HepG2 (cell line): ENCODE measurements at regions not wholly inside any gene's neighbourhood (a gene's known extent, or its start where the extent isn't known, plus 50 kb on each side); places are given as distances from the start of the nearest gene placed in this dataset.

Experiments
- FOXA1 ChIP-seq, 2 experiments: fragments of 450-650 bp in 1 of 2; sonication (generic) in 1 of 2; formaldehyde crosslinking in 1 of 2; IDR thresholded peaks; 2 replicates each; pipeline versions ENCODE4 v1.4.0 to v1.6.1; 2016 to 2020; ENCODE audit warnings: missing genetic modification reagents in 1 of 2
- GABPB1 ChIP-seq: IDR thresholded peaks from 2 replicates; pipeline ENCODE4 v1.6.1; 2016; ENCODE audit warnings: mild to moderate bottlenecking, missing genetic modification reagents, moderate library complexity, missing compliant biosample characterization
- HDAC1 ChIP-seq: sonication (generic); formaldehyde crosslinking; IDR thresholded peaks from 2 replicates; pipeline ENCODE4 v1.5.1; 2020; ENCODE audit warnings: mild to moderate bottlenecking, missing genetic modification reagents
- HHEX ChIP-seq: IDR thresholded peaks from 2 replicates; pipeline ENCODE4 v1.6.1; 2016; ENCODE audit warnings: control low read depth
- HMG20B ChIP-seq: conservative IDR thresholded peaks from 2 replicates; pipeline ENCODE4 v1.6.1; 2016; ENCODE audit warnings: missing genetic modification reagents, missing compliant biosample characterization
- KDM1A ChIP-seq: IDR thresholded peaks from 2 replicates; pipeline ENCODE4 v1.6.1; 2016; ENCODE audit warnings: missing compliant biosample characterization
- NAIF1 ChIP-seq: sonication (generic); formaldehyde crosslinking; IDR thresholded peaks from 2 replicates; pipeline ENCODE4 v1.5.0; 2020; ENCODE audit warnings: mild to moderate bottlenecking, missing genetic modification reagents, borderline replicate concordance
- NFE2 ChIP-seq: sonication (generic); formaldehyde crosslinking; IDR thresholded peaks from 2 replicates; pipeline ENCODE4 v1.4.0; 2020; ENCODE audit warnings: missing genetic modification reagents
- RFX3 ChIP-seq: IDR thresholded peaks from 2 replicates; pipeline ENCODE4 v1.6.1; 2016; ENCODE audit warnings: missing biosample characterization, missing genetic modification reagents
- RXRB ChIP-seq: IDR thresholded peaks from 2 replicates; pipeline ENCODE4 v1.6.1; 2016; ENCODE audit warnings: borderline replicate concordance, missing genetic modification reagents, missing compliant biosample characterization
- SALL1 ChIP-seq: sonication (generic); formaldehyde crosslinking; IDR thresholded peaks from 2 replicates; pipeline ENCODE4 v1.8.0; 2022; ENCODE audit warnings: mild to moderate bottlenecking, missing genetic modification reagents
- SKI ChIP-seq: fragments of 450-650 bp; IDR thresholded peaks from one replicate; pipeline ENCODE4 v1.6.1; 2018; ENCODE audit warnings: mild to moderate bottlenecking; ENCODE audit not compliant: partially characterized antibody
- SNAPC2 ChIP-seq: sonication (generic); formaldehyde crosslinking; IDR thresholded peaks from 2 replicates; pipeline ENCODE4 v1.8.1; 2022; ENCODE audit warnings: mild to moderate bottlenecking, missing genetic modification reagents
- TRIM24 ChIP-seq: sonication (generic); formaldehyde crosslinking; IDR thresholded peaks from 2 replicates; pipeline ENCODE4 v1.8.0; 2022; ENCODE audit warnings: mild to moderate bottlenecking, missing genetic modification reagents
- ZIK1 ChIP-seq: sonication (generic); formaldehyde crosslinking; IDR thresholded peaks from 2 replicates; pipeline ENCODE4 v1.5.0; 2020; ENCODE audit warnings: mild to moderate bottlenecking, low read depth, missing genetic modification reagents, borderline replicate concordance
- ZNF180 ChIP-seq: sonication (generic); formaldehyde crosslinking; IDR thresholded peaks from 2 replicates; pipeline ENCODE4 v1.4.0; 2020; ENCODE audit warnings: low read depth, missing genetic modification reagents, borderline replicate concordance
- ZNF564 ChIP-seq: sonication (generic); formaldehyde crosslinking; IDR thresholded peaks from 2 replicates; pipeline ENCODE4 v1.8.1; 2023; ENCODE audit warnings: mild to moderate bottlenecking, missing genetic modification reagents
- ZNF746 ChIP-seq: sonication (generic); formaldehyde crosslinking; IDR thresholded peaks from 2 replicates; pipeline ENCODE4 v1.8.0; 2022; ENCODE audit warnings: mild to moderate bottlenecking, missing genetic modification reagents
- ZSCAN31 ChIP-seq: sonication (generic); formaldehyde crosslinking; IDR thresholded peaks from 2 replicates; pipeline ENCODE4 v1.5.0; 2020; ENCODE audit warnings: low read depth, mild to moderate bottlenecking, missing genetic modification reagents
- TF ChIP-seq, protein P1 (sequence below): sonication (generic); formaldehyde crosslinking; IDR thresholded peaks from 2 replicates; pipeline ENCODE4 v1.4.0; 2020; ENCODE audit warnings: mild to moderate bottlenecking, missing genetic modification reagents
- TF ChIP-seq, protein P2 (sequence below): sonication (generic); formaldehyde crosslinking; IDR thresholded peaks from 2 replicates; pipeline ENCODE4 v1.4.0; 2020; ENCODE audit warnings: mild to moderate bottlenecking, missing genetic modification reagents
- TF ChIP-seq, protein P3 (sequence below): sonication (generic); formaldehyde crosslinking; IDR thresholded peaks from 2 replicates; pipeline ENCODE4 v1.5.0; 2020; ENCODE audit warnings: mild to moderate bottlenecking, missing genetic modification reagents
- TF ChIP-seq, protein P4 (sequence below): sonication (generic); formaldehyde crosslinking; IDR thresholded peaks from 2 replicates; pipeline ENCODE4 v1.9.0; 2021; ENCODE audit warnings: missing genetic modification reagents, borderline replicate concordance
- TF ChIP-seq, protein P5 (sequence below): sonication (generic); formaldehyde crosslinking; conservative IDR thresholded peaks from 2 replicates; pipeline ENCODE4 v1.8.0; 2022; ENCODE audit warnings: mild to moderate bottlenecking, moderate library complexity, missing genetic modification reagents

DNA sequence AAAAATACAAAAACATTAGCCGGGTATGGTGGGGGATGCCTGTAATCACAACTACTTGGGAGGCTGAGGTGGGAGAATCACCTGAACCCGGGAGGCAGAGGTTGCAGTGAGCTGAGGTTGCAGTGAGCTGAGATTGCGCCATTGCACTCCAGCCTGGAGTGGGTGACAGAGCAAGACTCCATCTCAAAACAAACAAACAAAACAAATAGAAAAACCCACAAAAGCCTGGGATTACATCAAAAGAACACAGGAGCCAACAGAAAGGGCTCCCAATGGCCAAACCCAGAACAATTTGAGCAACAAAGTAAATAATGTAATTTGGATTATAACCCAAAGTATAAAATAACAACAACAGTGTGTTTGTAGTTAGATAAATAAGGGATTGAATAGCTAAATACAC is 159.8 kb downstream of the UXS1 start (continued):
- TF ChIP-seq HDAC1 (CRISPR knock-in tag): peak; percentile 71
- TF ChIP-seq FOXA1 (IDR thresholded peaks at IDR 0.05): 0 out of 2 replicates have a peak, but pooled peaks have one; percentile 54
- peak; percentile 71 for TF ChIP-seq FOXA1 (CRISPR knock-in tag; IDR thresholded peaks at IDR 0.05)
- no peak for TF ChIP-seq NAIF1 (CRISPR knock-in tag)
- peak; percentile 53 for TF ChIP-seq SKI
- TF ChIP-seq GABPB1 (CRISPR knock-in tag): peak; percentile 47
- TF ChIP-seq SNAPC2 (CRISPR knock-in tag): no peak
- TF ChIP-seq ZSCAN31: no peak
- TF ChIP-seq ZNF564: no peak
- TF ChIP-seq, protein P1, sequence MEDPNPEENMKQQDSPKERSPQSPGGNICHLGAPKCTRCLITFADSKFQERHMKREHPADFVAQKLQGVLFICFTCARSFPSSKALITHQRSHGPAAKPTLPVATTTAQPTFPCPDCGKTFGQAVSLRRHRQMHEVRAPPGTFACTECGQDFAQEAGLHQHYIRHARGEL (CRISPR knock-in tag): no peak
- no peak for TF ChIP-seq RFX3 (CRISPR knock-in tag)
- no peak for TF ChIP-seq RXRB (CRISPR knock-in tag)
- TF ChIP-seq ZNF746 (CRISPR knock-in tag): peak; percentile 71; the same call in 1 of the 2 replicates
- TF ChIP-seq HMG20B (CRISPR knock-in tag): 0 out of 2 replicates have a peak, but pooled peaks have one; percentile 53
- TF ChIP-seq, protein P2, sequence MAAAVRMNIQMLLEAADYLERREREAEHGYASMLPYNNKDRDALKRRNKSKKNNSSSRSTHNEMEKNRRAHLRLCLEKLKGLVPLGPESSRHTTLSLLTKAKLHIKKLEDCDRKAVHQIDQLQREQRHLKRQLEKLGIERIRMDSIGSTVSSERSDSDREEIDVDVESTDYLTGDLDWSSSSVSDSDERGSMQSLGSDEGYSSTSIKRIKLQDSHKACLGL: no peak
- TF ChIP-seq, protein P3, sequence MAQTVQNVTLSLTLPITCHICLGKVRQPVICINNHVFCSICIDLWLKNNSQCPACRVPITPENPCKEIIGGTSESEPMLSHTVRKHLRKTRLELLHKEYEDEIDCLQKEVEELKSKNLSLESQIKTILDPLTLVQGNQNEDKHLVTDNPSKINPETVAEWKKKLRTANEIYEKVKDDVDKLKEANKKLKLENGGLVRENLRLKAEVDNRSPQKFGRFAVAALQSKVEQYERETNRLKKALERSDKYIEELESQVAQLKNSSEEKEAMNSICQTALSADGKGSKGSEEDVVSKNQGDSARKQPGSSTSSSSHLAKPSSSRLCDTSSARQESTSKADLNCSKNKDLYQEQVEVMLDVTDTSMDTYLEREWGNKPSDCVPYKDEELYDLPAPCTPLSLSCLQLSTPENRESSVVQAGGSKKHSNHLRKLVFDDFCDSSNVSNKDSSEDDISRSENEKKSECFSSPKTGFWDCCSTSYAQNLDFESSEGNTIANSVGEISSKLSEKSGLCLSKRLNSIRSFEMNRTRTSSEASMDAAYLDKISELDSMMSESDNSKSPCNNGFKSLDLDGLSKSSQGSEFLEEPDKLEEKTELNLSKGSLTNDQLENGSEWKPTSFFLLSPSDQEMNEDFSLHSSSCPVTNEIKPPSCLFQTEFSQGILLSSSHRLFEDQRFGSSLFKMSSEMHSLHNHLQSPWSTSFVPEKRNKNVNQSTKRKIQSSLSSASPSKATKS (CRISPR knock-in tag): no peak
- TF ChIP-seq, protein P4, sequence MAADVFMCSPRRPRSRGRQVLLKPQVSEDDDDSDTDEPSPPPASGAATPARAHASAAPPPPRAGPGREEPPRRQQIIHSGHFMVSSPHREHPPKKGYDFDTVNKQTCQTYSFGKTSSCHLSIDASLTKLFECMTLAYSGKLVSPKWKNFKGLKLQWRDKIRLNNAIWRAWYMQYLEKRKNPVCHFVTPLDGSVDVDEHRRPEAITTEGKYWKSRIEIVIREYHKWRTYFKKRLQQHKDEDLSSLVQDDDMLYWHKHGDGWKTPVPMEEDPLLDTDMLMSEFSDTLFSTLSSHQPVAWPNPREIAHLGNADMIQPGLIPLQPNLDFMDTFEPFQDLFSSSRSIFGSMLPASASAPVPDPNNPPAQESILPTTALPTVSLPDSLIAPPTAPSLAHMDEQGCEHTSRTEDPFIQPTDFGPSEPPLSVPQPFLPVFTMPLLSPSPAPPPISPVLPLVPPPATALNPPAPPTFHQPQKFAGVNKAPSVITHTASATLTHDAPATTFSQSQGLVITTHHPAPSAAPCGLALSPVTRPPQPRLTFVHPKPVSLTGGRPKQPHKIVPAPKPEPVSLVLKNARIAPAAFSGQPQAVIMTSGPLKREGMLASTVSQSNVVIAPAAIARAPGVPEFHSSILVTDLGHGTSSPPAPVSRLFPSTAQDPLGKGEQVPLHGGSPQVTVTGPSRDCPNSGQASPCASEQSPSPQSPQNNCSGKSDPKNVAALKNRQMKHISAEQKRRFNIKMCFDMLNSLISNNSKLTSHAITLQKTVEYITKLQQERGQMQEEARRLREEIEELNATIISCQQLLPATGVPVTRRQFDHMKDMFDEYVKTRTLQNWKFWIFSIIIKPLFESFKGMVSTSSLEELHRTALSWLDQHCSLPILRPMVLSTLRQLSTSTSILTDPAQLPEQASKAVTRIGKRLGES: no peak
- TF ChIP-seq SALL1 (CRISPR knock-in tag): peak; percentile 81; the same call in 1 of the 2 replicates
- TF ChIP-seq, protein P5, sequence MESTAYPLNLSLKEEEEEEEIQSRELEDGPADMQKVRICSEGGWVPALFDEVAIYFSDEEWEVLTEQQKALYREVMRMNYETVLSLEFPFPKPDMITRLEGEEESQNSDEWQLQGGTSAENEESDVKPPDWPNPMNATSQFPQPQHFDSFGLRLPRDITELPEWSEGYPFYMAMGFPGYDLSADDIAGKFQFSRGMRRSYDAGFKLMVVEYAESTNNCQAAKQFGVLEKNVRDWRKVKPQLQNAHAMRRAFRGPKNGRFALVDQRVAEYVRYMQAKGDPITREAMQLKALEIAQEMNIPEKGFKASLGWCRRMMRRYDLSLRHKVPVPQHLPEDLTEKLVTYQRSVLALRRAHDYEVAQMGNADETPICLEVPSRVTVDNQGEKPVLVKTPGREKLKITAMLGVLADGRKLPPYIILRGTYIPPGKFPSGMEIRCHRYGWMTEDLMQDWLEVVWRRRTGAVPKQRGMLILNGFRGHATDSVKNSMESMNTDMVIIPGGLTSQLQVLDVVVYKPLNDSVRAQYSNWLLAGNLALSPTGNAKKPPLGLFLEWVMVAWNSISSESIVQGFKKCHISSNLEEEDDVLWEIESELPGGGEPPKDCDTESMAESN (CRISPR knock-in tag): peak; percentile 73; the same call in 1 of the 2 replicates
- TF ChIP-seq ZIK1 (CRISPR knock-in tag): no peak
- peak; percentile 92 for TF ChIP-seq KDM1A (CRISPR knock-in tag)
- TF ChIP-seq TRIM24 (CRISPR knock-in tag): peak; percentile 37; the same call in 1 of the 2 replicates
- no peak for TF ChIP-seq NFE2
- no peak for TF ChIP-seq ZNF180 (CRISPR knock-in tag)
- peak; percentile 95 for TF ChIP-seq HHEX
